ENCODE measurements at regions not wholly inside any gene's neighbourhood (a gene's known extent, or its start where the extent isn't known, plus 50 kb on each side); places are given as distances from the start of the nearest gene placed in this dataset.

DNA sequence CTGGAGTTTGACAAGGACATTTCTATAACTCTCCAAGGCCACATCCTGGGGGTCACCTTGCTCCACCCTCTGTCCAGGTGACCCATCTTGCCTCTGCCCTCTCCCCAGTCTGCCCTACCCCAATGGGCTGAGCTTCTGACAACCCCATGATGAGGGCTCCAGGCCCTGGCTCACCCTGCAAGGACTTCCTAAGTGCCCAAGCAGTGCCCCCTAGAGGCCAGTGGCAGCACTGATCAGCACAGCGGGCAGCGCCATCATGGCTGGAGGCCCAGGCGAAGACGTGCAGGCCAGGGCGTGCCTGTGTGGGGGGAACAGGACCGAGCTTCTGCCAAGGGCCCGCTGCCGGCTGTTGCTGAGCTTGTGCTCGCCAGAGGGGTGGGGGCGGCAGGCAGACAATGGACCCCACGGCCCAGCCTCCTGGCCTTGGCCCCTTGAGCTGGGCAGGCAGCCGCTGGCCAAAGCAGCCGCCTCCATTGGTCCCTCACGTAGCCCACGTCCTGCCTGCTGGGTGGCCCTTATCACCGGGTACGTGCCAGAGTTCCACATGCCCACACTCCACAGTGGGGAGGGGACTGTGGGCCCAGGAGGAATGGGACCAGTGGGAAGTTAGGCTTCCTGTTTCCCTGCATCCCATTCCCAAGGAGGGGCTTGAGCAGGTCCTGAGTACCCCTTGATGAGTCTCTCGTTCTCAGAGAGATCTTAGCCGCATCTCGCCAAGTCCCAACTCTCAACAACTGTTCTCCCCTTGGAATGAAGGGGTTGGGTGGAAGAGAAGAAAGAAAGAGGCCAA, 64.3 kb downstream of the MRPL14 start:
- DNase-seq (ENCODE audit: low read depth) = no peak
- no peak overlapping the region for H3K4me3 ChIP-seq (ENCODE audit: low read depth, low read length)
- peak; percentile 70 for TF ChIP-seq CTCF (IDR thresholded peaks at IDR 0.05; ENCODE audit: low read depth, low read length, missing control alignments)

DNA sequence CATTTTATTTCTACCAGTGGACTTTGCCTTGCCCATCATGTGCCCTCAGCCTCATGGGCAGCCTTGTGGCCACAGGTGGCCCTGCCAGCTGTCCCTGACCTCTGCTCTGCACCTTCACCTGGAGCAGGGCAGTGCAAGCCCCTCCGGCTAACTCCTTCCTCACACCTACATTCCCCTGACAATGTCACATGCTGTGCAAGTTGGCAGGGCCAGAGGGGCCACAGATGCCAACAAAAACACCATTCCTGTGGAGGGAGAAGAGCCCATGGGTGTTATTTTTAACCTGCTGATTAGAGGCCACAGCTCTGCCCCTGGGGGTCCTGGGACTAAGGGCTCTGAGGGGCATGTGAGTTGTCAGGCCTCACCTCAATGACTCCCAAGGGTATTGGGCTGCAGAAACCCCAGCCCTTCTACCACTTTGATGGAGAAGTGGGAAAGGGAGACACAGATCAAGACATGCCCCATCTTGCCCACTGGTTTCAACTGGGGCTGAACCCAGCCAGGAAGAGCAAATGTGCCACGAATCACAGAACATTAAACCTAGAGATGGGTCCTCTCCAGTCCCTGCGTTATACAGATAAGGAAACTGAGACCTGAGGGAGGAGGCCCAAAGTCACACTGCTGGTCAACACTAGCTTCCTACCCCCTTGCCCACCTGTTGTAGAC, 65.0 kb downstream of the MRPL14 start:
- no peak for TF ChIP-seq CTCF (IDR thresholded peaks at IDR 0.05; ENCODE audit: low read depth, low read length, missing control alignments)

DNA sequence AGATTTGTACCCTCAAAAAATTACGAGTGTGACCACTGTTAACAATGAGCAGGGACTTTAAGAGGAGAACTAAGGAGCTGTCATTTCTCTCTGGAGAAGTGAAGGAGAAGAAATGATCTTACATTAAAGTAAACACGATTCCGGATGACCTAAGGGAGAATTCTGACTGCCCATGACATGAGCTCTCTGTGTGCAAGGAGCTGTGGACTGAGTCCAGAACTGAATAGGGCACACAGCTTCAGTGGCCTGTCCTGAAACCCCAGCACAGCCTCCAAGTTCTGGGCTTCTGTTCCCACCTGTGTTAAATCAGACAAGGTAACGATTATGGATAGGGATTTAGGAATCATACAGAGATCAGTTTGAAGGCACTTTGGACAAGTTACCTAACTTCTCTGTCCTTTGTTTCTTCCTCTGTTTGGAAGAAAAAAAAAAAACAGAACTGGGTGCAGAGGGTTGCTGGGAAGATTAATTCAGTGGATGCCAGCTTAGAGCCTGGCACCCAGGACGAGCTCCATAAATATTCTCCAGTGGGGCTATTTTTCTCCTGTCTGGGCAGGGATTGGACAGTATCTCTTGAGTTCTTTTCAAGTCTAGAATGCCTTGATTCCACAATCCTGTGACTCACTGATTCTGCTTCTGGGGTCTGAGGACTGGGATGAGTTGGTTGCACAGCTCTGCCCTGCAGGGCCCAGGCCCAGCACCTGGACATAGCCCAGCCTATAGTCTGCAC, 65.7 kb downstream of the MRPL14 start:
- no peak overlapping the region for H3K4me3 ChIP-seq (ENCODE audit: low read depth, low read length)
- no peak for TF ChIP-seq CTCF (IDR thresholded peaks at IDR 0.05; ENCODE audit: low read depth, low read length, missing control alignments)
- no peak for DNase-seq (ENCODE audit: low read depth)

More for the DNA sequence above, 65.0 kb downstream of the MRPL14 start:
- H3K4me3 ChIP-seq (ENCODE audit: low read depth, low read length) = no peak overlapping the region
- no peak for DNase-seq (ENCODE audit: low read depth)

GRCh38 chr6:44060612-44061374, 66.5 kb downstream of the MRPL14 start:
- H3K4me3 ChIP-seq (ENCODE audit: low read depth, low read length) = no peak overlapping the region
- no peak for DNase-seq (ENCODE audit: low read depth)
- TF ChIP-seq CTCF (IDR thresholded peaks at IDR 0.05; ENCODE audit: low read depth, low read length, missing control alignments) = no peak

DNA sequence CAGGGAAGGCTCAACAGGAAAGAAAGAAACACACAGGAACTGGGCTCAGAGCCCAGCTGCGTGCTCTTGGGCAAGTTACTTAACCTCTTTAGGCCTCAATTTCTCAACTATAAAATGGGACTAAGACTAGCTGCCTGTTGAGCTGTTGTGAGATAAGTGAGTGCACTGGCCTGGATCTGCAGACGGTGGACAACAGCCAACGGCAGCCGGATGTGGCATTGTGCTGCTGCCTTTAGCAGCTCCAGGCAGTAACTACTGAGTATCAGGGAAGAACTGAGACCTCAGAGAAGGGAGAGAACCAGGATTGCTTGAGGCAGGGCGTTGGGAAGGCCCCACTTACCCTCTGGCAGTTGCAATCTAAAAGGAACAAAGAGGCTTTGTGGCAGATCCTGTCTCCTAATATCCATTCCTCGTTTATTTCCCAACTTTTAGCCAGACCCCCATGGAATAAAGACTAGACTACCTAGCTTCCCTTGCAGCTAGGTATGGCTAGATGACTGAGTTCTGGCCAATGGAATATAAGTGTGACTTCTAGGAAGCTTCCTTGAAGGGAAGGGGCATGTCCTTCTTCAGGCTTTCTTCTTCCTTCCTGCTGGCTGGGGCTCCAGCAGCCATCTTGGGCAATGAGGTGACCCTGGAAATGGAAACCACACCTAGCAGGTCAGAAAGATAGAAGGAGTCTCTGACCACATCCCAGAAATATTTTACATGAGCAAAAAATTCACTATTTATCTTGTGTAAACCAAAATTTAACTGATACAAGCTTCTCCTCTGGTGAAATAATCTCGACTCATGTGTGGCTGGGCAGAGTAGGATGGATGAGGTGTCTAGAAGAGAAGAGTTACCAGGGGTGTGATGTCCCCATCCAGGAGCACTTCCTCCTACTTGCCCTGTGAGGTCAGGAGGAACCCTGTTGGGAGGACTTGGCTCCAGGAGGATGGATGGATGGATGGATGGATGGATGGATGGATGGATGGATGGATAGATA, 67.6 kb downstream of the MRPL14 start:
- TF ChIP-seq CTCF (IDR thresholded peaks at IDR 0.05; ENCODE audit: low read depth, low read length, missing control alignments) = no peak
- no peak overlapping the region for H3K4me3 ChIP-seq (ENCODE audit: low read depth, low read length)
- no peak for DNase-seq (ENCODE audit: low read depth)
